ENCODE measurements at regions not wholly inside any gene's neighbourhood (a gene's known extent, or its start where the extent isn't known, plus 50 kb on each side); places are given as distances from the start of the nearest gene placed in this dataset.
A peak's percentile ranks its signal among the peaks of the same experiment; 100 is the strongest.
"Not testable (repeated sequence)": the region's sequence is repeated elsewhere in the genome, so short reads cannot be mapped to it uniquely, and the experiment has no call there.

GRCh38 chr1:96569288-96569687, 152.3 kb upstream of the PTBP2 start:
- no peak for DNase-seq

DNA sequence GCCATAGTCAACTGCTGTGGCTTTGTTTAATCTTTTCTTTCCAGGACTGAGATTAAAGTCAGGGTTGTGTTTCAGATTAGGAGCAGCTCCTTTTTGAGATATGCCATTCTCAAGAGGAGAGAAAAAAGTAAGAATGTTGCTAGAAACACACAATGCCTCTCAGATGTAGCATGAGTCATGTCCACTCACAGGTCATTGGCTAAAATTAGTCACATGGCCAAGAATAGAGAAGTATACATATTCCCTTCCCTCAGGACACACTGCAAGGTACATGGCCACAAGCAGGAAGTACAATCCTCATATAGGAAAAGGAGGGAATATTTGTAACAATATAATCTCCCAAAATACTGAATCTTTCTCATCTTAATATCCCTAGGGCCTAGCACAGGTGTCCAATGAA, 141.9 kb upstream of the PTBP2 start:
- DNase-seq, result no peak

GRCh38 chr1:96580920-96581319, 140.7 kb upstream of the PTBP2 start:
- no peak for DNase-seq

DNA sequence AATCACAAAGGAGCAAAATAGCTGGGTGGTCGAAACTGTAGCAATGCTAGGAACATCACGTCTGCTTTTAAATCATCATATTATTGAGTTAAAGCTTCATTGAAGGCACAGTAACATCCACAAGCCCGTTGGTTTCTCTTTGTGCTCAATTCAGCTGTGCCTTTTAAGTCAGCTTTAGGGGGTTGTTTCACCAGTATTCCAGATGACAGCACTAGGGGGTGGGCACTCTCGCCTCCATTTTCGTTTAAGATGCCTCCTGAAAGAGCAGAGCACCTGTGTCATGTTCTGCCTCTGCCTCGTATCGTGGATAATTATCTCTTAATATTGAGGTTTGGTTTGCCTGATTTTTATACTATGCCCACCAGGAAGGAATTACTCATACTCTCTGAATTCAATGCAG, 139.8 kb upstream of the PTBP2 start:
- DNase-seq, result no peak

GRCh38 chr1:96583903-96584302, 137.7 kb upstream of the PTBP2 start:
- no peak for DNase-seq

- no peak for DNase-seq
Observed at GRCh38 chr1:96587222-96587621, 134.4 kb upstream of the PTBP2 start.

- no peak for DNase-seq
Observed at GRCh38 chr1:96588416-96588995, 133.1 kb upstream of the PTBP2 start.

GRCh38 chr1:96595530-96595929, 126.1 kb upstream of the PTBP2 start:
- DNase-seq, result not testable (repeated sequence)

- DNase-seq, result no peak
Observed at GRCh38 chr1:96596226-96596922, 125.2 kb upstream of the PTBP2 start.

DNA sequence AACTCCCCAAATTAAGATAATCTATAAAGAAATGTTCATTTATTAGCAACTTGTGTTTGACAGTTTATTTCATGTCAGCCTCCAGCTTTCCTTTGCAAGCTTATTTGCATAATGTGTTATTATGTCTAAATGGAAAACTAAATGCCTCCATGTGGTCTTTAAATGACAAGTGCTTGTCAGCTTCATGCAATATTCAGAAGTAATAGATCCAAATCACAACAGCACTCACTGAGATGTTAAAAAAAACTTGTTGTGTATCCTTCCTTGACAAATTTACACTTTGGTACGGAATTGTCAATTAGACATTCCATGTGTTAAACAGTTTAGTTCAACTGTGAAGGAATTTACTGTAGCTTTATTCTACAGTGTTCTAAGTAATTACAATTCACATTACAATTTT, 124.4 kb upstream of the PTBP2 start:
- no peak for DNase-seq

GRCh38 chr1:96598416-96599168, 123.0 kb upstream of the PTBP2 start:
- DNase-seq, result no peak

DNA sequence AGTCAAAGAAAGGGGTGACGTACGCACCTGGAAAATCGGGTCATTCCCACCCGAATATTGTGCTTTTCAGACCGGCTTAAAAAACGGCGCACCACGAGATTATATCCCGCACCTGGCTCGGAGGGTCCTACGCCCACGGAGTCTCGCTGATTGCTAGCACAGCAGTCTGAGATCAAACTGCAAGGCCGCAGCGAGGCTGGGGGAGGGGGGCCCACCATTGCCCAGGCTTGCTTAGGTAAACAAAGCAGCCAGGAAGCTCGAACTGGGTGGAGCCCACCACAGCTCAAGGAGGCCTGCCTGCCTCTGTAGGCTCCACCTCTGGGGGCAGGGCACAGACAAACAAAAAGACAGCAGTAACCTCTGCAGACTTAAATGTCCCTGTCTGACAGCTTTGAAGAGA, 117.0 kb upstream of the PTBP2 start:
- not testable (repeated sequence) for DNase-seq

DNA sequence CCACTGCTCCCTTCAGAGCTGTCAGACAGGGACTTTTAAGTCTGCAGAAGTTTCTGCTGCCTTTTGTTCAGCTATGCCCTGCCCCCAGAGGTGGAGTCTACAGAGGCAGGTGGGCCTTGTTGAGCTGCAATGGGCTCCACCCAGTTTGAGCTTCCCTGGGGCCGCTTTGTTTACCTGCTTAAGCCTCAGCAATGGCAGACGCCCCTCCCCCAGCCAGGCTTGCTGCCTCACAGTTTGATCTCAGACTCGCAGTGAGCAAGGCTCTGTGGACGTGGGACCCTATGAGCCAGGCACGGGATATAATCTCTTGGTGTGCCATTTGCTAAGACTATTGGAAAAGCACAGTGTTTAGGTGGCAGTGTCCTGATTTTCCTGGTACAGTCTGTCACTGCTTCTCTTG, 104.2 kb upstream of the PTBP2 start:
- not testable (repeated sequence) for DNase-seq

GRCh38 chr1:96632045-96632664, 89.4 kb upstream of the PTBP2 start:
- DNase-seq, result no peak

DNA sequence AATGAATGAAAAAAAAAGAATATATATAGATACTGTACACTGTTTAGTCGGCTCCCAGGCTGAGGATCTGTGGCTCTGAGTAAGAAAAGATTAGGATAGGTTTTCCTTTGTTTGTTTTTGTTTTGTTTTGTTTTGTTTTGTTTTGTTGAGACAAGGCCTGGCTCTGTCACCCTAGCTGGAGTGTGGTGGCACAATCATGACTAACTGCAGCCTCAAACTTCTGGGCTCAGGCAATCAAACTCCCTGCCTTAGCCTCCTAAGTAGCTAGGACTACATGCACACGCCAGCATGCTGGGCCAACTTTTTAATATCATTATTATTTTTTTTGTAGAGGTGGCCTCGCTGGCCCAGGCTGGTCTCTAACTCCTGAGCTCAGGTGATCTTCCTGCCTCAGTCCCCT, 87.9 kb upstream of the PTBP2 start:
- no peak for DNase-seq

GRCh38 chr1:96634883-96635282, 86.7 kb upstream of the PTBP2 start:
- DNase-seq, result no peak

DNA sequence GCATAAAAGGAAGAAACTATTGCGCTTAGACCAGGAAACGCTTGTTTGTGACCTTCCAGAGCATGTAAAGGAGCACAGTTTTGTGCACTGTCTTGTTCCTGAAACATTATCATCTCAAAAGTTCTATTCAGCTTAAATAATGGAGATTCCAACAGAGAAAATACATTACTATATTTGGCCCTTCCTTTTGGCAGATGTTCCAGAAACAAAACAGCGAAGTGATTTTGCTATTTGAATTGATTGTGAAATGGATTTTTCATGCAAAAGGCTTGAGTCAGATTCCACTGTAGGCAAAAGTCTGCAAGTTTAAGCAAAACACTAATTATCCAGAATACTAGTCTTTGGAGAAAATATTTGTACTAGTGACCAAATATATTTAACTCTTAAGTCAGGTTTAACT, 80.3 kb upstream of the PTBP2 start:
- no peak for DNase-seq

DNA sequence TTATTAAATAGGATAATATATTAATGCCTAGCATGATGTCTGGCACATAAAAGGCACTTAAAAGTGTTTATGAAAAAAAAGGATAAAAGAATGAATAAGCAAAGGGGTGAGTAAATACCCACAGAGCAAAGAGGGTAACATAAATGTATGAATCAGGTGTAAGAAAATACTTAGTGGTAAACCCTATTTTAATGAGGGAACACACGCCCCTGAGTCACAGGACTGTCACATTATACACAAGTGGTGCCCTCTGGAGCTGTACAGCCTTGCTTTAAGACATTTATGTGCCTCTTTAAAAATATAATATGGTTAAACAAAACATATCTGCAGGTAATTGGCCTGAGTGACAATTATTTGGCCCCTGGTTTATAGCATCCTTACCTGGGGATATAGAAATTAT, 78.1 kb upstream of the PTBP2 start:
- no peak for DNase-seq

DNA sequence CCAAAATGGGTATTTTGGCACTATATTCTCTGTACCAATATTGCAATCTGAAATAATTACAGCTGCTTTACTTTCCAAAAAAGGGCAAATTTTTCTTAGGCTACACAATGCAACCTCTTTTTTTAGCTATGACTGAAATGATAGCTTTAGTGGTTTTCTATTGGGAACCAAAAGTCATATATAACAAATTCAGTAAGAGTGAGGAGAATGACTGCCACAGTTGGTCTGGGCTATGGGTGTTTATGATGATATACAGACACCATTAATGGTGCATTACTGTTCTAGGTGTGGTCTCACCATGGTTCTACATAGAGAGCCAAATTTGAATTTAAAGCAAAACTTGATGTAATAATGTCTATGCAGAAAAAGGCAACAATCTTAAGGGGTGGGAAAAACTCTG, 72.3 kb upstream of the PTBP2 start:
- DNase-seq, result no peak

DNA sequence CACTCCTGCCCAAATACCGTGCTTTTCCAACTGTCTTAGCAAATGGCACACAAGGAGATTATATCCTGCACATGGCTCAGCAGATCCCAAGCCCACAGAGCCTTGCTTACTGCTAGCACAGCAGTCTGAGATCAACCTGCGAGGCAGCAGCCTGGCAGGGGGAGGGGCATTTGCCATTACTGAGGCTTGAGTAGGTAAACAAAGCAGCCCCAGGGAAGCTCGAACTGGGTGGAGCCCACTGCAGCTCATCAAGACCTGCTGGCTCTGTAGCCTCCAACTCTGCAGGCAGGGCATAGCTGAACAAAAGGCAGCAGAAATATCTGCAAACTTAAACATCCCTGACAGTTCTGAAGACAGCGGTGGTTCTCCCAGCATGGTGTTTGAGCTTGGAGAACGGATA, 70.1 kb upstream of the PTBP2 start:
- peak; percentile 20 for DNase-seq

- DNase-seq, result no peak
Observed at GRCh38 chr1:96660051-96660450, 61.5 kb upstream of the PTBP2 start.

DNA sequence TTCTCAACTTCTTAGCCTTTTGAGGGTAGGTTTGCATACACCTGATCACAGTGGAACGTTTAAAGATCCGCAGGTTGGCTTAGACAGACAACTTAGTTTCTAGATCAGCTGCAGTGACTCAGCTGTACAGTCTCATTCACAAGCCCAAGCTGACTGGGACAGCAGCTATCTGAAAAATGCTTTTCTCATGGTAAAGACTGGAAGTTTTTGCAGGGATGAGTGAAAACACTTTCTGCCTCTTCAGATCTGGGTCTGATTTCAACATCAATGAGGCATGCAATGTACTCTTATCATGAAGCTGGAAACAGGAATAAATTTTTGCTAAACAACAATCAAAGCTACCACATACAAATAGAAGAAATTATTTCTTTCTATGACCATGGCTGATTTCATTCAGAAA, 61.1 kb upstream of the PTBP2 start:
- no peak for DNase-seq
